Lower lobe of right lung (tissue), 2 donors: ENCODE measurements at regions not wholly inside any gene's neighbourhood (a gene's known extent, or its start where the extent isn't known, plus 50 kb on each side); places are given as distances from the start of the nearest gene placed in this dataset.

Source experiments
- ATAC-seq, 2 donors: fragments of 200-7000 bp; cut with Tn5 transposase; one replicate each; pipeline ENCODE4 v1.9.1; 2020 to 2022; ENCODE audit warnings: mild to moderate bottlenecking in 2 of 2, moderate library complexity in 2 of 2
- DNase-seq: peaks from one replicate; pipeline ENCODE4 v3.0.0-alpha.2; 2020
- H3K27ac ChIP-seq: fragments of 200-600 bp; one replicate; pipeline ENCODE4 v1.8.0; 2022
- H3K27me3 ChIP-seq: fragments of 200-600 bp; one replicate; pipeline ENCODE4 v1.8.0; 2022; ENCODE audit warnings: low read depth
- H3K36me3 ChIP-seq: fragments of 200-600 bp; one replicate; pipeline ENCODE4 v1.8.0; 2022; ENCODE audit warnings: mild to moderate bottlenecking
- H3K4me1 ChIP-seq: fragments of 200-600 bp; one replicate; pipeline ENCODE4 v1.8.0; 2022
- H3K4me3 ChIP-seq: fragments of 200-600 bp; one replicate; pipeline ENCODE4 v1.8.0; 2022; ENCODE audit warnings: mild to moderate bottlenecking
- H3K9me3 ChIP-seq: fragments of 200-600 bp; one replicate; pipeline ENCODE4 v1.8.0; 2022
- CTCF ChIP-seq: fragments of 200-600 bp; IDR thresholded peaks from one replicate; pipeline ENCODE4 v1.8.0; 2022; ENCODE audit warnings: antibody characterized with exemption, mild to moderate bottlenecking
- intact Hi-C: fragments of 100-400 bp; cut with DNase I; formaldehyde crosslinking; loops from one replicate; pipeline ENCODE4 v1.11.0; 2022
- donor health status: DM: no; HTN: yes; CAD: no; lungs with severe emphysema.

GRCh38 chr17:51398687-51399086 is 138.3 kb downstream of the UTP18 start:
- ATAC-seq: no peak
- no peak overlapping the region for H3K4me3 ChIP-seq
- DNase-seq: no peak
- TF ChIP-seq CTCF: no peak
- no peaks in the 10 kb centered on the region for H3K9me3 ChIP-seq
- H3K27ac ChIP-seq: no peak overlapping the region
- H3K4me1 ChIP-seq: no peaks in the 10 kb centered on the region
- no peaks in the 10 kb centered on the region for H3K36me3 ChIP-seq
- intact Hi-C loops: no loop called here
- H3K27me3 ChIP-seq: no peaks in the 10 kb centered on the region

GRCh38 chr17:51401279-51401678 is 140.9 kb downstream of the UTP18 start:
- Histone ChIP-seq H3K4me1 (no peaks in the 10 kb centered on the region), H3K27ac (no peak overlapping the region), H3K4me3 (no peak overlapping the region), H3K9me3 (no peaks in the 10 kb centered on the region), H3K27me3 (no peaks in the 10 kb centered on the region), H3K36me3 (no peaks in the 10 kb centered on the region)
- no peak for DNase-seq
- intact Hi-C loops: no loop called here
- no peak for ATAC-seq
- no peak for TF ChIP-seq CTCF

- H3K27ac ChIP-seq: no peak overlapping the region
- H3K4me3 ChIP-seq: no peak overlapping the region
- TF ChIP-seq CTCF: no peak
- no peaks in the 10 kb centered on the region for H3K9me3 ChIP-seq
- intact Hi-C loops: no loop called here
- DNase-seq (no peak), ATAC-seq (no peak)
- no peaks in the 10 kb centered on the region for H3K27me3 ChIP-seq
- no peaks in the 10 kb centered on the region for H3K36me3 ChIP-seq
- H3K4me1 ChIP-seq: no peaks in the 10 kb centered on the region
Observed at GRCh38 chr17:51402899-51403298, 142.6 kb downstream of the UTP18 start.

GRCh38 chr17:51407576-51407975 is 147.2 kb downstream of the UTP18 start:
- Histone ChIP-seq H3K9me3 (no peaks in the 10 kb centered on the region), H3K27me3 (no peaks in the 10 kb centered on the region), H3K4me3 (no peak overlapping the region), H3K4me1 (no peaks in the 10 kb centered on the region), H3K27ac (no peak overlapping the region), H3K36me3 (no peaks in the 10 kb centered on the region)
- ATAC-seq (no peak), DNase-seq (no peak)
- TF ChIP-seq CTCF: no peak
- intact Hi-C loops: no loop called here

- H3K9me3 ChIP-seq: no peaks in the 10 kb centered on the region
- intact Hi-C loops: no loop called here
- no peaks in the 10 kb centered on the region for H3K4me1 ChIP-seq
- no peak overlapping the region for H3K4me3 ChIP-seq
- DNase-seq: no peak
- H3K27ac ChIP-seq: no peak overlapping the region
- H3K36me3 ChIP-seq: no peaks in the 10 kb centered on the region
- no peak for TF ChIP-seq CTCF
- no peak for ATAC-seq
- peaks cover 6% of the 10 kb centered on the region for H3K27me3 ChIP-seq
Observed at GRCh38 chr17:51419476-51419875, 159.1 kb downstream of the UTP18 start.

- intact Hi-C loops: no loop called here
- H3K27ac ChIP-seq: no peak overlapping the region
- no peaks in the 10 kb centered on the region for H3K9me3 ChIP-seq
- no peaks in the 10 kb centered on the region for H3K36me3 ChIP-seq
- no peak for ATAC-seq
- no peak for TF ChIP-seq CTCF
- DNase-seq: no peak
- H3K27me3 ChIP-seq: peaks cover 6% of the 10 kb centered on the region
- no peaks in the 10 kb centered on the region for H3K4me1 ChIP-seq
- H3K4me3 ChIP-seq: no peak overlapping the region
Observed at GRCh38 chr17:51421525-51421924, 161.2 kb downstream of the UTP18 start.
